Stomach (tissue), 4 donors: ENCODE measurements at regions not wholly inside any gene's neighbourhood (a gene's known extent, or its start where the extent isn't known, plus 50 kb on each side); places are given as distances from the start of the nearest gene placed in this dataset.

Experiments
- EP300 ChIP-seq: sonication (generic); formaldehyde crosslinking; IDR thresholded peaks from one replicate; pipeline ENCODE4 v1.6.1; 2017; ENCODE audit warnings: antibody characterized with exemption
- POLR2A ChIP-seq, 4 donors: fragments of 450-650 bp; IDR thresholded peaks; one replicate each; pipeline ENCODE4 v1.6.1; 2016; ENCODE audit warnings: antibody characterized with exemption in 4 of 4, control low read depth in 2 of 4, mild to moderate bottlenecking in 1 of 4, moderate library complexity in 1 of 4
- POLR2AphosphoS5 ChIP-seq, 3 donors: sonication (generic); formaldehyde crosslinking; IDR thresholded peaks; one replicate each; pipeline ENCODE4 v1.6.1; 2016; ENCODE audit warnings: antibody characterized with exemption in 3 of 3
- TF ChIP-seq, protein P1 (sequence below), 7 experiments: fragments of 450-650 bp in 4 of 7; fragments of 200-600 bp in 3 of 7; sonication (generic) in 3 of 7; IDR thresholded peaks; one replicate each; pipeline ENCODE4 v1.5.1; 2016 to 2019; ENCODE audit warnings: antibody characterized with exemption in 7 of 7, control low read depth in 2 of 7, mild to moderate bottlenecking in 1 of 7

DNA sequence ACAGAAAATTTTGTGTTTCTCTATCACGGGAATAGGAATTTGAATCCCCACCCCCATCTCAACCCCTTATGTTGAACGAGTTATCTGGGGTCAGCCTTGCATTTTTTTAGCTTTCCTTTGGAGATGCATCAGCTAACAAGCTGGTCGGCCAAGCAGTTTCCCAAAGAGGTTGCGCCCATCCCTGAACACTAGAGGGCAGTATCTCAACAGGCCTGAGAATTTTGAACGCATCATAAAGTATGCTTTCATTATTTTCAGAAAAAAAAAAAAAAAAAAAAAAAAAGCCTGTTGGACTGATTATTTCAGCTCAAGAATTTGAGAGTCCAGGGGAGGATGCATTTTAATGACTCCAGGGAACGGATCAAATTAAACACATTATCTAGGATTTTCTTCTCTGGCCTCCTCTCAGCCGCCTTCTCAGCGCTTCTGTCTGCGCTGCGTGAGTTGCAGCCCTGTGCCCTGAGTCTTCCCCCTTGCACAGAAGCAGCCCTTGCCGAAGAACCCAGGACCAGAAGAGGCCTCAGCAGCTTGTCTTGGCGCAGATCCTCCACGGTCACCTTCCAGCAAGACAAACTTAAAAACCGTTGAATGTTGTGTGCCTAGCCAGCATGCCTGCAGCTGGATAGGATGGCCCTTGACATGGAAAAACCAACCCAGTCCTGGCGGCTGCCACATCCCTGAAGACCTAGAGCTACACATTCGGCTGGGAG lies 76.6 kb upstream of the GZMB start:
- TF ChIP-seq, protein P1, sequence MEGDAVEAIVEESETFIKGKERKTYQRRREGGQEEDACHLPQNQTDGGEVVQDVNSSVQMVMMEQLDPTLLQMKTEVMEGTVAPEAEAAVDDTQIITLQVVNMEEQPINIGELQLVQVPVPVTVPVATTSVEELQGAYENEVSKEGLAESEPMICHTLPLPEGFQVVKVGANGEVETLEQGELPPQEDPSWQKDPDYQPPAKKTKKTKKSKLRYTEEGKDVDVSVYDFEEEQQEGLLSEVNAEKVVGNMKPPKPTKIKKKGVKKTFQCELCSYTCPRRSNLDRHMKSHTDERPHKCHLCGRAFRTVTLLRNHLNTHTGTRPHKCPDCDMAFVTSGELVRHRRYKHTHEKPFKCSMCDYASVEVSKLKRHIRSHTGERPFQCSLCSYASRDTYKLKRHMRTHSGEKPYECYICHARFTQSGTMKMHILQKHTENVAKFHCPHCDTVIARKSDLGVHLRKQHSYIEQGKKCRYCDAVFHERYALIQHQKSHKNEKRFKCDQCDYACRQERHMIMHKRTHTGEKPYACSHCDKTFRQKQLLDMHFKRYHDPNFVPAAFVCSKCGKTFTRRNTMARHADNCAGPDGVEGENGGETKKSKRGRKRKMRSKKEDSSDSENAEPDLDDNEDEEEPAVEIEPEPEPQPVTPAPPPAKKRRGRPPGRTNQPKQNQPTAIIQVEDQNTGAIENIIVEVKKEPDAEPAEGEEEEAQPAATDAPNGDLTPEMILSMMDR (IDR thresholded peaks at IDR 0.05): peak in 5 of 7 experiments; percentile 20 to 68 (median 66)
- TF ChIP-seq POLR2A (IDR thresholded peaks at IDR 0.05) (no peak), POLR2AphosphoS5 (IDR thresholded peaks at IDR 0.05) (no peak), EP300 (no peak)
